ENCODE measurements at regions not wholly inside any gene's neighbourhood (a gene's known extent, or its start where the extent isn't known, plus 50 kb on each side); places are given as distances from the start of the nearest gene placed in this dataset.

DNA sequence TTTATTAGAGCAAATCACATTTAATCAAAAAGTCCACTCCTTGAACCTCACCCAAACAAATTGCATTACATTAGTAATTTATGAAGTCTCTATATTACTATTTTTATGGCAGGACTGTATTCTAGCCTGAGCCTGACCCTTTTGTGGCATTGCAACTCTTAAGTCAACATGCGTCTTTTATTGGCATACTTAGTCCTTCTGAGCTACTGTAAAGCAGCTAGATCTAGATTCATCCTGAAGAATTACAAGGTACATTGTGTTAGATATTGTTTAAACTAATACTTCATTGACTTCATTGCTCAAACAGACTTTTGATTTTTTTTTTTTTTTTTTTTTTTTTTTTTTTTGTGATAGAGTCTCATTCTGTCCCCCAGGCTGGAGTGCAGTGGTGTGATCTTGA, 1842.5 kb upstream of the CDH9 start:
- intact Hi-C loops (cut with micrococcal nuclease) (no loop called here), dilution Hi-C loops (cut with MboI; ENCODE audit: extremely low pct_ligation_motif_present, low sequenced_read_pairs) (no loop called here)
- no peaks in the 10 kb centered on the region for H3K79me2 ChIP-seq (ENCODE audit: control insufficient read depth, insufficient read depth, low read length)
- no peak overlapping the region for H2AFZ ChIP-seq (ENCODE audit: low read depth, low read length)
- no TSS peak for BruUV-seq (replicated peaks)
- DNase-seq (ENCODE audit: low read depth, low spot score) (no peak), FAIRE-seq (no peak)
- no peak overlapping the region for H3K4me3 ChIP-seq (replicated peaks in 1 of 3; ENCODE audit: insufficient read depth in 1 of 3, low read depth in 1 of 3, low read length in 3 of 3)
- H3K4me1 ChIP-seq (ENCODE audit: control insufficient read depth, extremely low read depth, insufficient read depth, low read length) = no peaks in the 10 kb centered on the region
- H3K9me1 ChIP-seq (replicated peaks; ENCODE audit: control insufficient read depth, extremely low read depth, insufficient read depth, low read length) = no peaks in the 10 kb centered on the region
- H3K27me3 ChIP-seq (ENCODE audit: control insufficient read depth in 2 of 2, insufficient read depth in 2 of 2, low read length in 2 of 2) = no peaks in the 10 kb centered on the region
- H3K4me2 ChIP-seq (ENCODE audit: insufficient read depth, low read length) = no peak overlapping the region
- H4K20me1 ChIP-seq (replicated peaks; ENCODE audit: control insufficient read depth, extremely low read depth, insufficient read depth, low read length) = no peaks in the 10 kb centered on the region
- H3K36me3 ChIP-seq (ENCODE audit: control insufficient read depth in 2 of 2, extremely low read depth in 1 of 2, insufficient read depth in 2 of 2, low read length in 2 of 2) = no peaks in the 10 kb centered on the region
- no peak overlapping the region for H3K27ac ChIP-seq (ENCODE audit: insufficient read depth, low read depth, low read length)
- ChIA-PET CTCF (no interaction called here), POLR2A (no interaction called here)
- no peak overlapping the region for H3K9ac ChIP-seq (replicated peaks; ENCODE audit: extremely low read depth, insufficient read depth, low read length)
- peaks cover 3% of the 10 kb centered on the region for H3K9me3 ChIP-seq (replicated peaks; ENCODE audit: control insufficient read depth, insufficient read depth, low read length)
- TF ChIP-seq GATA2 (IDR thresholded peaks at IDR 0.05; ENCODE audit: insufficient read depth, insufficient read length, low read depth, low read length) = no peak
- TF ChIP-seq MYC (IDR thresholded peaks at IDR 0.05; ENCODE audit: low read depth, low read length) = no peak
- TF ChIP-seq, protein P1, sequence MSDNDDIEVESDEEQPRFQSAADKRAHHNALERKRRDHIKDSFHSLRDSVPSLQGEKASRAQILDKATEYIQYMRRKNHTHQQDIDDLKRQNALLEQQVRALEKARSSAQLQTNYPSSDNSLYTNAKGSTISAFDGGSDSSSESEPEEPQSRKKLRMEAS (IDR thresholded peaks at IDR 0.05; ENCODE audit: insufficient read depth, insufficient read length) = no peak
- TF ChIP-seq FOS (IDR thresholded peaks at IDR 0.05; ENCODE audit: borderline replicate concordance, insufficient read depth, low read length) = no peak
- no peak for TF ChIP-seq JUN (IDR thresholded peaks at IDR 0.05; ENCODE audit: borderline replicate concordance, insufficient read depth, insufficient read length, low read depth)
- no peak for TF ChIP-seq EZH2 (IDR thresholded peaks at IDR 0.05; ENCODE audit: borderline replicate concordance, low read depth, low read length, severe bottlenecking)
- TF ChIP-seq, protein P2, sequence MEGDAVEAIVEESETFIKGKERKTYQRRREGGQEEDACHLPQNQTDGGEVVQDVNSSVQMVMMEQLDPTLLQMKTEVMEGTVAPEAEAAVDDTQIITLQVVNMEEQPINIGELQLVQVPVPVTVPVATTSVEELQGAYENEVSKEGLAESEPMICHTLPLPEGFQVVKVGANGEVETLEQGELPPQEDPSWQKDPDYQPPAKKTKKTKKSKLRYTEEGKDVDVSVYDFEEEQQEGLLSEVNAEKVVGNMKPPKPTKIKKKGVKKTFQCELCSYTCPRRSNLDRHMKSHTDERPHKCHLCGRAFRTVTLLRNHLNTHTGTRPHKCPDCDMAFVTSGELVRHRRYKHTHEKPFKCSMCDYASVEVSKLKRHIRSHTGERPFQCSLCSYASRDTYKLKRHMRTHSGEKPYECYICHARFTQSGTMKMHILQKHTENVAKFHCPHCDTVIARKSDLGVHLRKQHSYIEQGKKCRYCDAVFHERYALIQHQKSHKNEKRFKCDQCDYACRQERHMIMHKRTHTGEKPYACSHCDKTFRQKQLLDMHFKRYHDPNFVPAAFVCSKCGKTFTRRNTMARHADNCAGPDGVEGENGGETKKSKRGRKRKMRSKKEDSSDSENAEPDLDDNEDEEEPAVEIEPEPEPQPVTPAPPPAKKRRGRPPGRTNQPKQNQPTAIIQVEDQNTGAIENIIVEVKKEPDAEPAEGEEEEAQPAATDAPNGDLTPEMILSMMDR (IDR thresholded peaks at IDR 0.05; ENCODE audit: extremely low read depth in 1 of 2, insufficient read depth in 1 of 2, low read depth in 1 of 2, low read length in 2 of 2) = no peak

Data from endothelial cell of umbilical vein (primary cell).